GM12878 (cell line): ENCODE measurements at regions not wholly inside any gene's neighbourhood (a gene's known extent, or its start where the extent isn't known, plus 50 kb on each side); places are given as distances from the start of the nearest gene placed in this dataset.

Experiments used
- JUNB ChIP-seq: IDR thresholded peaks from 2 replicates; pipeline ENCODE4 v1.6.1; 2016; ENCODE audit warnings: antibody characterized with exemption, mild to moderate bottlenecking
- JUND ChIP-seq: IDR thresholded peaks from 2 replicates; pipeline ENCODE4 v1.6.1; 2012; ENCODE audit warnings: low read depth, mild to moderate bottlenecking, low read length, improper control_type of control experiment, moderate library complexity
- POLR2AphosphoS5 ChIP-seq: IDR thresholded peaks from 2 replicates; pipeline ENCODE4 v1.6.1; 2011; ENCODE audit warnings: mild to moderate bottlenecking, low read length, inconsistent platforms
- SIN3A ChIP-seq: IDR thresholded peaks from 2 replicates; pipeline ENCODE4 v1.6.1; 2012; ENCODE audit warnings: low read depth, low read length, improper control_type of control experiment
- TCF12 ChIP-seq: IDR thresholded peaks from 2 replicates; pipeline ENCODE4 v1.6.1; 2011; ENCODE audit warnings: low read depth, mild to moderate bottlenecking, low read length
- TF ChIP-seq, protein P1 (sequence below), 3 experiments: IDR thresholded peaks in 2 of 3; conservative IDR thresholded peaks in 1 of 3; 2 replicates each; pipeline ENCODE4 v1.5.1; 2011; ENCODE audit warnings: low read depth in 3 of 3, low read length in 3 of 3, mild to moderate bottlenecking in 3 of 3, control low read depth in 2 of 3, moderate library complexity in 2 of 3, inconsistent platforms in 1 of 3, mixed read lengths in 1 of 3; ENCODE audit not compliant: control insufficient read depth in 2 of 3, insufficient read depth in 1 of 3; ENCODE audit errors: extremely low read depth in 1 of 3
- TF ChIP-seq, protein P2 (sequence below): IDR thresholded peaks from 2 replicates; pipeline ENCODE4 v1.6.1; 2011; ENCODE audit warnings: mild to moderate bottlenecking, low read depth, low read length, moderate library complexity; ENCODE audit not compliant: insufficient replicate concordance

DNA sequence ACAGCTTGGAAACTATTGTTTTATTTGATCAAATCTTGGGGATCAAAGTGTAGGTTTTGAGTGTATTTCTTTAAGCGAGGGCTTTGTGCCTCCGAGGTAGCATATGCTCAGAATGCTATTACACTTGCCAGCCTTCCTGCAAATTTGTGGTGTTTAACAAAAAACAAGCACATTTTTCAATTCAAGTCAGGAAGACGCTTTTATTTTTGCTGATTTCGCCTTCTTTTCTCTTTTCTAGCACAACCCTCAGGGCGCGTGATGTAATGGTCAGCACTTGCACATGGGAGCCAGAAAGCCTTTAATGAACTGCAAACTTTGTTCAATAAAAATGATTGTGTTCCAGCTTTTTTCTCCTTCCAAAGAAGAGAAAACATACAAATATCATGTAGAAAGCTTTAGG is 466.5 kb downstream of the PRKD1 start:
- TF ChIP-seq, protein P1, sequence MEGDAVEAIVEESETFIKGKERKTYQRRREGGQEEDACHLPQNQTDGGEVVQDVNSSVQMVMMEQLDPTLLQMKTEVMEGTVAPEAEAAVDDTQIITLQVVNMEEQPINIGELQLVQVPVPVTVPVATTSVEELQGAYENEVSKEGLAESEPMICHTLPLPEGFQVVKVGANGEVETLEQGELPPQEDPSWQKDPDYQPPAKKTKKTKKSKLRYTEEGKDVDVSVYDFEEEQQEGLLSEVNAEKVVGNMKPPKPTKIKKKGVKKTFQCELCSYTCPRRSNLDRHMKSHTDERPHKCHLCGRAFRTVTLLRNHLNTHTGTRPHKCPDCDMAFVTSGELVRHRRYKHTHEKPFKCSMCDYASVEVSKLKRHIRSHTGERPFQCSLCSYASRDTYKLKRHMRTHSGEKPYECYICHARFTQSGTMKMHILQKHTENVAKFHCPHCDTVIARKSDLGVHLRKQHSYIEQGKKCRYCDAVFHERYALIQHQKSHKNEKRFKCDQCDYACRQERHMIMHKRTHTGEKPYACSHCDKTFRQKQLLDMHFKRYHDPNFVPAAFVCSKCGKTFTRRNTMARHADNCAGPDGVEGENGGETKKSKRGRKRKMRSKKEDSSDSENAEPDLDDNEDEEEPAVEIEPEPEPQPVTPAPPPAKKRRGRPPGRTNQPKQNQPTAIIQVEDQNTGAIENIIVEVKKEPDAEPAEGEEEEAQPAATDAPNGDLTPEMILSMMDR (IDR thresholded peaks at IDR 0.05 in 2 of 3, conservative IDR thresholded peaks at IDR 0.05 in 1 of 3; ENCODE audit: control insufficient read depth in 2 of 3, extremely low read depth in 1 of 3, insufficient read depth in 1 of 3, low read depth in 3 of 3, low read length in 3 of 3): no peak
- TF ChIP-seq POLR2AphosphoS5: no peak
- no peak for TF ChIP-seq JUNB
- TF ChIP-seq SIN3A: no peak
- TF ChIP-seq, protein P2, sequence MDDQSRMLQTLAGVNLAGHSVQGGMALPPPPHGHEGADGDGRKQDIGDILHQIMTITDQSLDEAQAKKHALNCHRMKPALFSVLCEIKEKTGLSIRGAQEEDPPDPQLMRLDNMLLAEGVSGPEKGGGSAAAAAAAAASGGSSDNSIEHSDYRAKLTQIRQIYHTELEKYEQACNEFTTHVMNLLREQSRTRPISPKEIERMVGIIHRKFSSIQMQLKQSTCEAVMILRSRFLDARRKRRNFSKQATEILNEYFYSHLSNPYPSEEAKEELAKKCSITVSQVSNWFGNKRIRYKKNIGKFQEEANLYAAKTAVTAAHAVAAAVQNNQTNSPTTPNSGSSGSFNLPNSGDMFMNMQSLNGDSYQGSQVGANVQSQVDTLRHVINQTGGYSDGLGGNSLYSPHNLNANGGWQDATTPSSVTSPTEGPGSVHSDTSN: no peak
- no peak for TF ChIP-seq JUND
- no peak for TF ChIP-seq TCF12
